ENCODE measurements at regions not wholly inside any gene's neighbourhood (a gene's known extent, or its start where the extent isn't known, plus 50 kb on each side); places are given as distances from the start of the nearest gene placed in this dataset.

DNA sequence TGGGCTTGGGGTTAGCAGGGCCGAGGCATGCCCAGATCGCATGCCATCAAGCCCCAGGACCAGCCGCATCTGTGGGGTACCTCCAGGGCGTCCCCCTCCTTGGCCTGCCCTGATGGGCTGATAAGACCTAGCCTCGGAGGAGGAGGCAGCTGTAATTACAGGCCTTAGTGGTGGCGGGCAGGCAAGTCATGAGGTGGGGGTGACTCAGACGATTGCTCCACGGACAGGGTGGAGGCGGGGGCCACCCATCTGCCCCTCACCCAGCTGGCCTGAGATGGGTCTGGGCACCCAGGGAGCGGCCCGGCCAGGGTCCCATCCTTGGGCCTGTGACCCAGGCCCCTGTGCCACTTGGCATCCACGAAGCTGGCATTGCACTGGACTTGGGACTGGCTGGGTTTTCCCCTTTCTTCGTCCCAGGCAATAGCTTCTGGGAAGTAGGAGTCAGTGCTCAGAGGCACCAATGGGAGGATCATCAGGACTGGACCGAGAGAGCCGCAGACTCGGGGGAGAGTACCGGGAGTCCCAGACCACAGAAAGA is 57.5 kb downstream of the CEBPB start:
- TF ChIP-seq, protein P1, sequence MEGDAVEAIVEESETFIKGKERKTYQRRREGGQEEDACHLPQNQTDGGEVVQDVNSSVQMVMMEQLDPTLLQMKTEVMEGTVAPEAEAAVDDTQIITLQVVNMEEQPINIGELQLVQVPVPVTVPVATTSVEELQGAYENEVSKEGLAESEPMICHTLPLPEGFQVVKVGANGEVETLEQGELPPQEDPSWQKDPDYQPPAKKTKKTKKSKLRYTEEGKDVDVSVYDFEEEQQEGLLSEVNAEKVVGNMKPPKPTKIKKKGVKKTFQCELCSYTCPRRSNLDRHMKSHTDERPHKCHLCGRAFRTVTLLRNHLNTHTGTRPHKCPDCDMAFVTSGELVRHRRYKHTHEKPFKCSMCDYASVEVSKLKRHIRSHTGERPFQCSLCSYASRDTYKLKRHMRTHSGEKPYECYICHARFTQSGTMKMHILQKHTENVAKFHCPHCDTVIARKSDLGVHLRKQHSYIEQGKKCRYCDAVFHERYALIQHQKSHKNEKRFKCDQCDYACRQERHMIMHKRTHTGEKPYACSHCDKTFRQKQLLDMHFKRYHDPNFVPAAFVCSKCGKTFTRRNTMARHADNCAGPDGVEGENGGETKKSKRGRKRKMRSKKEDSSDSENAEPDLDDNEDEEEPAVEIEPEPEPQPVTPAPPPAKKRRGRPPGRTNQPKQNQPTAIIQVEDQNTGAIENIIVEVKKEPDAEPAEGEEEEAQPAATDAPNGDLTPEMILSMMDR (IDR thresholded peaks at IDR 0.05), result no peak
- no peak for TF ChIP-seq POLR2A (IDR thresholded peaks at IDR 0.05)

Measured in lower leg skin (tissue), 3 donors.